B cell (primary cell): ENCODE measurements at regions not wholly inside any gene's neighbourhood (a gene's known extent, or its start where the extent isn't known, plus 50 kb on each side); places are given as distances from the start of the nearest gene placed in this dataset.

Source experiments
- ATAC-seq: fragments of 200-7000 bp; cut with Tn5 transposase; one replicate; pipeline ENCODE4 v1.10.0; 2021; ENCODE audit warnings: low read depth, mild to moderate bottlenecking, moderate number of reproducible peaks, moderate library complexity
- CTCF ChIA-PET: fragments of 350-600 bp; sonication (Branson Sonifier 250); formaldehyde crosslinking; loops from one replicate; lab custom pipeline; 2021; ENCODE audit warnings: antibody characterized with exemption, inconsistent platforms; lab: Charles Lee
- POLR2A ChIA-PET: fragments of 350-600 bp; sonication (Branson Sonifier 250); formaldehyde crosslinking; loops from one replicate; lab custom pipeline; 2021; ENCODE audit warnings: antibody characterized with exemption; lab: Charles Lee
- DNase-seq: peaks from one replicate; pipeline ENCODE4 v3.0.0; 2013
- H2AFZ ChIP-seq: 2 replicates; pipeline ENCODE4 v1.6.1; 2012; ENCODE audit warnings: mild to moderate bottlenecking, low read depth, low read length; ENCODE audit not compliant: insufficient read depth, poor library complexity, severe bottlenecking
- H3K27ac ChIP-seq, 2 donors: 1 replicate in 1 of 2; 2 replicates in 1 of 2; pipeline ENCODE4 v1.5.1; 2012 to 2013; ENCODE audit warnings: low read length in 2 of 2, mild to moderate bottlenecking in 2 of 2, moderate library complexity in 1 of 2
- H3K27me3 ChIP-seq, 4 experiments: fragments of 200-600 bp in 1 of 4; sonication (generic) in 1 of 4; replicated peaks in 1 of 4; 1 replicate in 2 of 4; 2 replicates in 2 of 4; pipeline versions ENCODE4 v1.6.1 to v1.7.0; 2013 to 2016; ENCODE audit warnings: low read length in 3 of 4, mild to moderate bottlenecking in 2 of 4, mixed read lengths in 1 of 4, moderate library complexity in 1 of 4; ENCODE audit not compliant: insufficient read depth in 4 of 4, control insufficient read depth in 3 of 4; ENCODE audit errors: control extremely low read depth in 1 of 4
- H3K36me3 ChIP-seq, 2 experiments: replicated peaks in 1 of 2; 1 replicate in 1 of 2; 2 replicates in 1 of 2; pipeline versions ENCODE4 v1.6.1 to v1.7.1; 2013; ENCODE audit warnings: low read length in 1 of 2; ENCODE audit not compliant: insufficient read depth in 2 of 2, control insufficient read depth in 1 of 2; ENCODE audit errors: control extremely low read depth in 1 of 2, extremely low read depth in 1 of 2
- H3K4me1 ChIP-seq, 2 donors: fragments of 200-600 bp in 1 of 2; sonication (generic) in 1 of 2; 1 replicate in 1 of 2; 2 replicates in 1 of 2; pipeline versions ENCODE4 v1.5.1 to v1.6.1; 2013 to 2017; ENCODE audit warnings: low read length in 2 of 2; ENCODE audit not compliant: control insufficient read depth in 2 of 2, insufficient read depth in 2 of 2
- H3K4me2 ChIP-seq: replicated peaks from 2 replicates; pipeline ENCODE3; 2012; ENCODE audit warnings: mild to moderate bottlenecking, low read depth, low read length; ENCODE audit not compliant: poor library complexity, severe bottlenecking
- H3K4me3 ChIP-seq, 5 experiments: fragments of 200-600 bp in 1 of 5; sonication (generic) in 1 of 5; 1 replicate in 3 of 5; 2 replicates in 2 of 5; pipeline versions ENCODE4 v1.5.1 to v1.7.0; 2011 to 2016; ENCODE audit warnings: low read length in 4 of 5, mild to moderate bottlenecking in 4 of 5, low read depth in 2 of 5, control low read depth in 1 of 5, moderate library complexity in 1 of 5; ENCODE audit not compliant: insufficient read depth in 1 of 5; ENCODE audit errors: control extremely low read depth in 1 of 5, extremely low read depth in 1 of 5
- H3K79me2 ChIP-seq: fragments of 200-600 bp; sonication (generic); one replicate; pipeline ENCODE4 v1.6.0; 2016; ENCODE audit warnings: low read length; ENCODE audit not compliant: control insufficient read depth, insufficient read depth
- H3K9ac ChIP-seq: fragments of 200-600 bp; sonication (generic); 2 replicates; pipeline ENCODE4 v1.6.1; 2017; ENCODE audit warnings: mild to moderate bottlenecking, low read length, moderate library complexity
- H3K9me3 ChIP-seq, 3 donors: one replicate each; pipeline versions ENCODE4 v1.6.1 to v1.7.1; 2013; ENCODE audit warnings: low read length in 2 of 3; ENCODE audit not compliant: control insufficient read depth in 2 of 3, insufficient read depth in 1 of 3; ENCODE audit errors: control extremely low read depth in 1 of 3
- H4K20me1 ChIP-seq: 2 replicates; pipeline ENCODE4 v1.6.0; 2012; ENCODE audit warnings: mild to moderate bottlenecking, low read length; ENCODE audit not compliant: insufficient read depth, control insufficient read depth, poor library complexity, severe bottlenecking
- H3K27ac Mint-ChIP-seq: one replicate; pipeline ENCODE4 v1.8.0; 2021; ENCODE audit warnings: mixed read lengths
- H3K27me3 Mint-ChIP-seq: one replicate; pipeline ENCODE4 v1.8.0; 2021; ENCODE audit warnings: mixed read lengths
- H3K4me1 Mint-ChIP-seq: one replicate; pipeline ENCODE4 v1.8.0; 2021; ENCODE audit warnings: mixed read lengths
- H3K4me3 Mint-ChIP-seq: one replicate; pipeline ENCODE4 v1.8.0; 2021; ENCODE audit warnings: mixed read lengths
- H3K9me3 Mint-ChIP-seq: one replicate; pipeline ENCODE4 v1.8.0; 2022; ENCODE audit warnings: mixed read lengths; ENCODE audit not compliant: insufficient read depth
- EZH2 ChIP-seq: IDR thresholded peaks from 2 replicates; pipeline ENCODE4 v1.6.1; 2012; ENCODE audit warnings: borderline replicate concordance, low read depth, mild to moderate bottlenecking, moderate library complexity, low read length; ENCODE audit not compliant: insufficient read depth, poor library complexity, severe bottlenecking
- WGBS: methylation state at CpG from one replicate; pipeline ENCODE4 v1.1.5; 2013; ENCODE audit warnings: missing lambda C conversion rate; ENCODE audit not compliant: insufficient coverage; 5-methylcytosine and 5-hydroxymethylcytosine counted together
- intact Hi-C: fragments of 100-400 bp; cut with micrococcal nuclease; formaldehyde crosslinking; loops from one replicate; pipeline ENCODE4 v1.10.0; 2022
- TF ChIP-seq, protein P1 (sequence below): fragments of 200-600 bp; IDR thresholded peaks from one replicate; pipeline ENCODE4 v1.8.0; 2022; ENCODE audit warnings: antibody characterized with exemption, mild to moderate bottlenecking

DNA sequence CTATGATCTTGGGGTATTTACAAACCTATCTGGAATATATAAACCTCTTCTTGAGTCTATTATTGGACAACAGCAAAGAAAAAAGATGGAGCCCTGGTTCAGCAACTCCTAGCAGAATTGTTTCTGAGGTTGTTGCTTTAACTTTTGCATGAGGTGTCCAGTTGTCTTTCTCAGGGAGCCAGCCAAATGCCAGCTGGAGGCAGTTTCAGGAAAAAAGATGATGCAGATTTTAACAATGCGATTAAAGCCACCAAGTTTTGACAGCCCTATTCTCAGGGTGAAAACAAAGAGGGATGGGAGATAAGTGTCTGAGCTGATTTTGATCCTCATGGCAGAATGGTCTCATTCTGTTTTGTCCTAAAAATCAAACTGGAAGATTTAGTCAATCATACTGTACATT is 181.6 kb upstream of the RASGRP1 start:
- 100% methylated on average over 1 of the region's 1 CpG for WGBS
- no peak for DNase-seq
- no peaks in the 10 kb centered on the region for H4K20me1 ChIP-seq
- peaks cover 0 to 5% (median 1%) of the 10 kb centered on the region in 4 experiments for H3K27me3 ChIP-seq
- ChIA-PET CTCF (no interaction called here), POLR2A (no interaction called here)
- no peak overlapping the region for H2AFZ ChIP-seq
- H3K4me1 Mint-ChIP-seq = no peaks in the 10 kb centered on the region
- H3K4me3 Mint-ChIP-seq = no peak overlapping the region
- TF ChIP-seq EZH2 = no peak
- TF ChIP-seq, protein P1, sequence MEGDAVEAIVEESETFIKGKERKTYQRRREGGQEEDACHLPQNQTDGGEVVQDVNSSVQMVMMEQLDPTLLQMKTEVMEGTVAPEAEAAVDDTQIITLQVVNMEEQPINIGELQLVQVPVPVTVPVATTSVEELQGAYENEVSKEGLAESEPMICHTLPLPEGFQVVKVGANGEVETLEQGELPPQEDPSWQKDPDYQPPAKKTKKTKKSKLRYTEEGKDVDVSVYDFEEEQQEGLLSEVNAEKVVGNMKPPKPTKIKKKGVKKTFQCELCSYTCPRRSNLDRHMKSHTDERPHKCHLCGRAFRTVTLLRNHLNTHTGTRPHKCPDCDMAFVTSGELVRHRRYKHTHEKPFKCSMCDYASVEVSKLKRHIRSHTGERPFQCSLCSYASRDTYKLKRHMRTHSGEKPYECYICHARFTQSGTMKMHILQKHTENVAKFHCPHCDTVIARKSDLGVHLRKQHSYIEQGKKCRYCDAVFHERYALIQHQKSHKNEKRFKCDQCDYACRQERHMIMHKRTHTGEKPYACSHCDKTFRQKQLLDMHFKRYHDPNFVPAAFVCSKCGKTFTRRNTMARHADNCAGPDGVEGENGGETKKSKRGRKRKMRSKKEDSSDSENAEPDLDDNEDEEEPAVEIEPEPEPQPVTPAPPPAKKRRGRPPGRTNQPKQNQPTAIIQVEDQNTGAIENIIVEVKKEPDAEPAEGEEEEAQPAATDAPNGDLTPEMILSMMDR = no peak
- intact Hi-C loops = no loop called here
- no peak overlapping the region for H3K27ac Mint-ChIP-seq
- no peaks in the 10 kb centered on the region for H3K9me3 ChIP-seq
- no peak overlapping the region for H3K4me2 ChIP-seq
- no peaks in the 10 kb centered on the region for H3K9me3 Mint-ChIP-seq
- H3K9ac ChIP-seq = no peak overlapping the region
- no peak for ATAC-seq
- H3K36me3 ChIP-seq = no peaks in the 10 kb centered on the region
- H3K4me3 ChIP-seq = no peak overlapping the region
- H3K79me2 ChIP-seq = no peaks in the 10 kb centered on the region
- H3K27me3 Mint-ChIP-seq = peaks cover 32% of the 10 kb centered on the region
- H3K27ac ChIP-seq = no peak overlapping the region
- no peaks in the 10 kb centered on the region for H3K4me1 ChIP-seq

DNA sequence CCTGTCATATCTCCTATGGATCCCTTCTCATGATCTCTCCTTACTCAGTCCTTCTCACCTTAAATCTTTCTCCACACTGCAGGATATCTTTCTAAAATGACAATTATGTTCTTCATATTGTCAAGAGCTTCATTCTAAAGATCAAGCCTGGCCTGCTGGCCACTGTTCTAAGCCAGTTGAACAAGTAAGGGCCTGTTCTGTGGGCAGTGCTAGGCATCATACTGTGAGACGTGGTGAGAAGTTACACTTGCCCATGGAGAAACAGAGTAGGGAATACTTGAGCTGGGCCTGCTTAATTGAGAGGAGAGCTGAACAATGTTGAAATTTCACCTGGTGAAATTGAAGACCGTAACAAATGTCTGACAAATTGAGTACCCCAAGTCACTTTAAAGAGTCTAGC is 184.1 kb upstream of the RASGRP1 start:
- 94% methylated on average over 2 of the region's 2 CpGs for WGBS

More for the DNA sequence above, 184.1 kb upstream of the RASGRP1 start:
- TF ChIP-seq EZH2 = no peak
- TF ChIP-seq, protein P1 = no peak
- intact Hi-C loops = no loop called here
- no peaks in the 10 kb centered on the region for H3K36me3 ChIP-seq
- no peak overlapping the region for H3K4me3 ChIP-seq
- no peak overlapping the region for H2AFZ ChIP-seq
- ChIA-PET POLR2A (no interaction called here), CTCF (no interaction called here)
- H3K4me2 ChIP-seq = no peak overlapping the region
- H3K9me3 Mint-ChIP-seq = no peaks in the 10 kb centered on the region
- H3K9me3 ChIP-seq = no peaks in the 10 kb centered on the region
- no peak overlapping the region for H3K9ac ChIP-seq
- H3K27me3 ChIP-seq = peaks cover 0 to 5% (median 1%) of the 10 kb centered on the region in 4 experiments
- no peak for ATAC-seq
- no peak overlapping the region for H3K27ac ChIP-seq
- no peak overlapping the region for H3K4me3 Mint-ChIP-seq
- no peaks in the 10 kb centered on the region for H4K20me1 ChIP-seq
- no peaks in the 10 kb centered on the region for H3K4me1 Mint-ChIP-seq
- H3K4me1 ChIP-seq = no peaks in the 10 kb centered on the region
- peaks cover 22% of the 10 kb centered on the region for H3K27me3 Mint-ChIP-seq
- DNase-seq = no peak
- H3K27ac Mint-ChIP-seq = no peak overlapping the region
- no peaks in the 10 kb centered on the region for H3K79me2 ChIP-seq
